K562 (cell line): ENCODE measurements at regions not wholly inside any gene's neighbourhood (a gene's known extent, or its start where the extent isn't known, plus 50 kb on each side); places are given as distances from the start of the nearest gene placed in this dataset.

Experiments
- ATAC-seq: fragments of 200-7000 bp; cut with Tn5 transposase; 3 replicates; pipeline ENCODE4 v1.9.1; 2020; ENCODE audit warnings: moderate library complexity
- BruUV-seq: library from RNA; stranded (reverse); fragments of 400-500 nt; replicated peaks from 2 replicates; lab custom pipeline; 2021; lab: Mats Ljungman, UMichigan
- CTCF ChIA-PET: fragments of 300-600 bp; formaldehyde crosslinking; extraction: SDS; loops from one replicate; lab custom pipeline; 2021; ENCODE audit warnings: low intra/inter-chr PET ratio; lab: Yijun Ruan, JAX
- POLR2A ChIA-PET: fragments of 300-600, 350-650 bp; sonication (Branson Sonifier 250); formaldehyde crosslinking; extraction: SDS; loops from one replicate; lab custom pipeline; 2021; ENCODE audit warnings: antibody characterized with exemption, inconsistent platforms; lab: Yijun Ruan, JAX
- DNase-seq, 4 experiments: peaks; one replicate each; pipeline versions ENCODE4 v3.0.0 to v3.0.0-alpha.2; 2011 to 2018; ENCODE audit warnings: low spot score in 3 of 4, mixed read lengths in 3 of 4; ENCODE audit errors: extremely low read depth in 1 of 4
- FAIRE-seq: peaks from 2 replicates; lab custom pipeline; 2011; peaks lifted over from hg19 to GRCh38; lab: Jason Lieb, UNC
- H2AFZ ChIP-seq: 2 replicates; pipeline ENCODE4 v1.6.0; 2011; ENCODE audit warnings: low read depth, low read length, control low read depth, inconsistent platforms
- H3K27ac ChIP-seq: fragments of 200-600 bp; 3 replicates; pipeline ENCODE4 v1.8.0; 2011; ENCODE audit warnings: low read depth, mild to moderate bottlenecking, control low read depth, inconsistent platforms, low read length, moderate library complexity, mixed read lengths; ENCODE audit errors: extremely low read depth
- H3K27me3 ChIP-seq, 2 experiments: fragments of 300-600 bp in 1 of 2; 2 replicates in 1 of 2; 3 replicates in 1 of 2; pipeline versions ENCODE4 v1.6.0 to v1.8.0; 2011; ENCODE audit warnings: inconsistent platforms in 2 of 2, low read length in 2 of 2, mild to moderate bottlenecking in 1 of 2, mixed read lengths in 1 of 2, moderate library complexity in 1 of 2; ENCODE audit not compliant: control insufficient read depth in 2 of 2, insufficient read depth in 2 of 2
- H3K36me3 ChIP-seq: fragments of 300-600 bp; 3 replicates; pipeline ENCODE4 v1.8.0; 2011; ENCODE audit warnings: mild to moderate bottlenecking, low read length, inconsistent platforms; ENCODE audit not compliant: control insufficient read depth, insufficient read depth
- H3K4me1 ChIP-seq, 2 experiments: fragments of 200-600 bp in 1 of 2; replicated peaks in 1 of 2; 2 replicates in 1 of 2; 3 replicates in 1 of 2; pipeline versions ENCODE4 v1.5.1 to v1.8.0; 2011; ENCODE audit warnings: inconsistent platforms in 2 of 2, low read length in 2 of 2, mild to moderate bottlenecking in 1 of 2, mixed read lengths in 1 of 2, moderate library complexity in 1 of 2; ENCODE audit not compliant: control insufficient read depth in 2 of 2, insufficient read depth in 2 of 2
- H3K4me2 ChIP-seq: 2 replicates; pipeline ENCODE4 v1.6.1; 2011; ENCODE audit warnings: low read length, control low read depth, inconsistent platforms, mixed read lengths; ENCODE audit not compliant: insufficient read depth
- H3K4me3 ChIP-seq: fragments of 200-600 bp; sonication (generic), shearing (Covaris generic); 2 replicates; pipeline ENCODE4 v1.5.1; 2016; ENCODE audit warnings: control low read depth, inconsistent platforms
- H3K79me2 ChIP-seq: fragments of 200-600 bp; 3 replicates; pipeline ENCODE4 v1.8.0; 2011; ENCODE audit warnings: low read length, inconsistent platforms; ENCODE audit not compliant: control insufficient read depth, insufficient read depth
- H3K9ac ChIP-seq, 2 experiments: 2 replicates each; pipeline versions ENCODE4 v1.6.0 to v1.6.1; 2011; ENCODE audit warnings: low read depth in 2 of 2, low read length in 2 of 2, control low read depth in 1 of 2, inconsistent platforms in 1 of 2, mild to moderate bottlenecking in 1 of 2, mixed read lengths in 1 of 2; ENCODE audit not compliant: insufficient read depth in 1 of 2
- H3K9me1 ChIP-seq: one replicate; pipeline ENCODE4 v1.6.0; 2011; ENCODE audit warnings: inconsistent platforms, mild to moderate bottlenecking, low read length, moderate library complexity; ENCODE audit not compliant: control insufficient read depth, insufficient read depth
- H3K9me3 ChIP-seq: replicated peaks from 2 replicates; pipeline ENCODE4 v1.5.1; 2011; ENCODE audit warnings: low read depth, low read length, inconsistent platforms; ENCODE audit not compliant: control insufficient read depth, insufficient read depth
- H4K20me1 ChIP-seq: replicated peaks from 2 replicates; pipeline ENCODE4 v1.6.1; 2011; ENCODE audit warnings: low read length, inconsistent platforms, mixed read lengths; ENCODE audit not compliant: control insufficient read depth, insufficient read depth
- CBFA2T3 ChIP-seq: fragments of 450-650 bp; IDR thresholded peaks from 2 replicates; pipeline ENCODE4 v1.6.1; 2017
- HMG20B ChIP-seq: fragments of 250-450 bp; sonication (Bioruptor Pico); IDR thresholded peaks from 2 replicates; pipeline ENCODE4 v1.5.0; 2021; ENCODE audit warnings: mild to moderate bottlenecking
- HNRNPH1 ChIP-seq: fragments of 200-400 bp; formaldehyde crosslinking; optimal IDR thresholded peaks from 2 replicates; pipeline ENCODE3; 2017; ENCODE audit warnings: low read depth, mild to moderate bottlenecking, low read length, moderate library complexity
- MCM2 ChIP-seq: fragments of 450-650 bp; IDR thresholded peaks from 2 replicates; pipeline ENCODE4 v1.6.1; 2017; ENCODE audit warnings: low read depth, mild to moderate bottlenecking
- MTF1 ChIP-seq: fragments of 250-450 bp; sonication (Bioruptor Pico); IDR thresholded peaks from 2 replicates; pipeline ENCODE4 v1.9.0; 2021; ENCODE audit warnings: moderate library complexity, mild to moderate bottlenecking, inconsistent platforms, borderline replicate concordance
- RBM25 ChIP-seq: fragments of 200-400 bp; formaldehyde crosslinking; IDR thresholded peaks from 2 replicates; pipeline ENCODE4 v1.6.1; 2018; ENCODE audit warnings: low read length, low read depth, moderate library complexity; ENCODE audit not compliant: severe bottlenecking
- RFX5 ChIP-seq: IDR thresholded peaks from 2 replicates; pipeline ENCODE4 v1.6.1; 2011; ENCODE audit warnings: low read depth, mild to moderate bottlenecking, improper control_type of control experiment, low read length
- TAL1 ChIP-seq: fragments of 450-650 bp; IDR thresholded peaks from 2 replicates; pipeline ENCODE4 v1.6.1; 2016; ENCODE audit warnings: mild to moderate bottlenecking
- TBP ChIP-seq: optimal IDR thresholded peaks from 2 replicates; pipeline ENCODE3; 2011; ENCODE audit warnings: low read depth, low read length, improper control_type of control experiment
- TCF7 ChIP-seq: sonication (generic); IDR thresholded peaks from 2 replicates; pipeline ENCODE4 v1.6.1; 2016; ENCODE audit warnings: antibody characterized with exemption, borderline replicate concordance
- ZNF224 ChIP-seq: sonication (generic); formaldehyde crosslinking; IDR thresholded peaks from 2 replicates; pipeline ENCODE4 v1.8.0; 2022; ENCODE audit warnings: mild to moderate bottlenecking, missing genetic modification reagents
- ZNF41 ChIP-seq: fragments of 250-450 bp; sonication (Bioruptor Pico); conservative IDR thresholded peaks from 2 replicates; pipeline ENCODE4 v1.4.0; 2020; ENCODE audit warnings: mild to moderate bottlenecking
- WGBS: fragments of 100-300 bp; shearing (Covaris generic); methylation state at CpG from one replicate; pipeline ENCODE4 v1.1.6; 2016; ENCODE audit warnings: low coverage, mixed read lengths; ENCODE audit not compliant: insufficient coverage; ENCODE audit errors: missing lambda C conversion rate; 5-methylcytosine and 5-hydroxymethylcytosine counted together
- in situ Hi-C: fragments of 300-500 bp; cut with MboI; formaldehyde crosslinking; loops from 4 replicates; pipeline ENCODE4 v1.15.0; 2018; ENCODE audit warnings: inconsistent platforms, mixed read lengths
- intact Hi-C: fragments of 100-400 bp; cut with micrococcal nuclease; formaldehyde crosslinking; loops from 2 replicates; pipeline ENCODE4 v1.14.2; 2022
- TF ChIP-seq, protein P1 (sequence below): fragments of 250-450 bp; sonication (Bioruptor Pico); IDR thresholded peaks from 2 replicates; pipeline ENCODE4 v1.6.1; 2021; ENCODE audit warnings: mild to moderate bottlenecking
- TF ChIP-seq, protein P2 (sequence below): sonication (generic); formaldehyde crosslinking; IDR thresholded peaks from 2 replicates; pipeline ENCODE4 v1.8.0; 2022; ENCODE audit warnings: missing genetic modification reagents, mild to moderate bottlenecking, borderline replicate concordance

DNA sequence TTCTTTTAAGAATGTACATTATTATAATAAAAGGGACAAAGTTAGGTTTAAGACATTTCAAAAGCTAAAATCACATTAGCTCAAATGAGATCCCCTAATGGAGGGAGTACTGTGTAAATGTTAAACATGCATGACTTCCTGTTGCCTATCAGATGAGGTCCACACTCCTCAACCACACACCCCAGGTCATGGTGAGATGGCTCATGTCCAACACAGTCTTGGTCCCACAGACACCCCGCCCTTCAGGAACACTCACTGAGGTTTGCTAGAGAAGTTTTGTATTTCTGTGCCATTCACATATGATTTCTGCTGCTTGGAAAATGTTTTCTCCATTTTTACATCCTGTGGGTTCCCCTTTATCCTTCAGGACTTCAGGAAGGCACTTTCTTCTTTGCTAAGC is 491.0 kb downstream of the SOX11 start:
- ATAC-seq = no peak
- no peak overlapping the region for H3K9ac ChIP-seq
- CTCF ChIA-PET = no interaction called here
- H3K79me2 ChIP-seq = no peaks in the 10 kb centered on the region
- H3K4me3 ChIP-seq = no peak overlapping the region
- no peaks in the 10 kb centered on the region for H3K36me3 ChIP-seq
- FAIRE-seq = no peak
- TF ChIP-seq MTF1 (CRISPR knock-in tag) (no peak), ZNF224 (no peak), CBFA2T3 (no peak), HMG20B (CRISPR knock-in tag) (no peak), ZNF41 (CRISPR knock-in tag) (no peak), TBP (no peak), RBM25 (no peak), TAL1 (no peak), MCM2 (no peak), TCF7 (no peak), RFX5 (no peak), HNRNPH1 (no peak)
- TF ChIP-seq, protein P1, sequence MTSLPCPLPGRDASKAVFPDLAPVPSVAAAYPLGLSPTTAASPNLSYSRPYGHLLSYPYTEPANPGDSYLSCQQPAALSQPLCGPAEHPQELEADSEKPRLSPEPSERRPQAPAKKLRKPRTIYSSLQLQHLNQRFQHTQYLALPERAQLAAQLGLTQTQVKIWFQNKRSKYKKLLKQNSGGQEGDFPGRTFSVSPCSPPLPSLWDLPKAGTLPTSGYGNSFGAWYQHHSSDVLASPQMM (CRISPR knock-in tag) = no peak
- TF ChIP-seq, protein P2, sequence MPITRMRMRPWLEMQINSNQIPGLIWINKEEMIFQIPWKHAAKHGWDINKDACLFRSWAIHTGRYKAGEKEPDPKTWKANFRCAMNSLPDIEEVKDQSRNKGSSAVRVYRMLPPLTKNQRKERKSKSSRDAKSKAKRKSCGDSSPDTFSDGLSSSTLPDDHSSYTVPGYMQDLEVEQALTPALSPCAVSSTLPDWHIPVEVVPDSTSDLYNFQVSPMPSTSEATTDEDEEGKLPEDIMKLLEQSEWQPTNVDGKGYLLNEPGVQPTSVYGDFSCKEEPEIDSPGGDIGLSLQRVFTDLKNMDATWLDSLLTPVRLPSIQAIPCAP (CRISPR knock-in tag) = no peak
- TF ChIP-seq, all 486 proteins: peak for 0
- WGBS = 0% methylated on average over 1 of the region's 1 CpG
- no peaks in the 10 kb centered on the region for H3K4me1 ChIP-seq
- DNase-seq = no peak
- H4K20me1 ChIP-seq = no peaks in the 10 kb centered on the region
- no peaks in the 10 kb centered on the region for H3K27me3 ChIP-seq
- no peak overlapping the region for H3K4me2 ChIP-seq
- no TSS peak for BruUV-seq
- intact Hi-C loops = no loop called here
- POLR2A ChIA-PET = no interaction called here
- no peak overlapping the region for H3K27ac ChIP-seq
- no peaks in the 10 kb centered on the region for H3K9me1 ChIP-seq
- H2AFZ ChIP-seq = no peak overlapping the region
- in situ Hi-C loops = no loop called here
- no peaks in the 10 kb centered on the region for H3K9me3 ChIP-seq
